Panc1 (cell line): ENCODE measurements at regions not wholly inside any gene's neighbourhood (a gene's known extent, or its start where the extent isn't known, plus 50 kb on each side); places are given as distances from the start of the nearest gene placed in this dataset.

Source experiments
- POLR2AphosphoS5 ChIP-seq: IDR thresholded peaks from 2 replicates; pipeline ENCODE4 v1.6.1; 2012; ENCODE audit warnings: mild to moderate bottlenecking, low read depth, low read length, moderate library complexity
- SIN3A ChIP-seq: IDR thresholded peaks from 2 replicates; pipeline ENCODE4 v1.6.1; 2012; ENCODE audit warnings: low read depth, mild to moderate bottlenecking, low read length, moderate library complexity, borderline replicate concordance; ENCODE audit not compliant: insufficient read depth
- TF ChIP-seq, protein P1 (sequence below): fragments of 450-650 bp; IDR thresholded peaks from 2 replicates; pipeline ENCODE4 v1.5.1; 2017; ENCODE audit warnings: mild to moderate bottlenecking
- TF ChIP-seq, protein P2 (sequence below), 2 experiments: IDR thresholded peaks; 2 replicates each; pipeline ENCODE4 v1.6.1; 2011 to 2012; ENCODE audit warnings: low read depth in 2 of 2, control low read depth in 1 of 2, low read length in 1 of 2, mild to moderate bottlenecking in 1 of 2, moderate library complexity in 1 of 2; ENCODE audit not compliant: insufficient read depth in 1 of 2

DNA sequence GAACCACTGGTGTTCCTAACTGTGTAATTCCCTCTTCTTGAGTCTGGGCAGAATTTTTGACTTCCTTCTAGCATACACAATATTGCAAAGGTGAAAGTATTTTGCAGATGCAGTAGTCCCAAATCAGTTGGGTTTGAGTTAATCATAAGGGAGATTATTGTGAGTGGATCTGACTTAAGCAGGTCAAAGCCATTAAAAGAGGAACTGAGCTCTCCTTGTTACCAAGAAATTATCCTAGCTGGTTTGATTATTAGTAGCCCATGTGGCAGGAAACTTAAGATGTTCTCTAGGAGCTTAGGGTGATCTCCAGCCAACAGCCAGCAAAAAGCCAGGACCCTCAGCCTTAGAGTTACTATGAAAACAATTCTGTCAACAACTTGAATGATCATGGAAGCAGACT, 221.8 kb downstream of the RPIA start:
- TF ChIP-seq, protein P1, sequence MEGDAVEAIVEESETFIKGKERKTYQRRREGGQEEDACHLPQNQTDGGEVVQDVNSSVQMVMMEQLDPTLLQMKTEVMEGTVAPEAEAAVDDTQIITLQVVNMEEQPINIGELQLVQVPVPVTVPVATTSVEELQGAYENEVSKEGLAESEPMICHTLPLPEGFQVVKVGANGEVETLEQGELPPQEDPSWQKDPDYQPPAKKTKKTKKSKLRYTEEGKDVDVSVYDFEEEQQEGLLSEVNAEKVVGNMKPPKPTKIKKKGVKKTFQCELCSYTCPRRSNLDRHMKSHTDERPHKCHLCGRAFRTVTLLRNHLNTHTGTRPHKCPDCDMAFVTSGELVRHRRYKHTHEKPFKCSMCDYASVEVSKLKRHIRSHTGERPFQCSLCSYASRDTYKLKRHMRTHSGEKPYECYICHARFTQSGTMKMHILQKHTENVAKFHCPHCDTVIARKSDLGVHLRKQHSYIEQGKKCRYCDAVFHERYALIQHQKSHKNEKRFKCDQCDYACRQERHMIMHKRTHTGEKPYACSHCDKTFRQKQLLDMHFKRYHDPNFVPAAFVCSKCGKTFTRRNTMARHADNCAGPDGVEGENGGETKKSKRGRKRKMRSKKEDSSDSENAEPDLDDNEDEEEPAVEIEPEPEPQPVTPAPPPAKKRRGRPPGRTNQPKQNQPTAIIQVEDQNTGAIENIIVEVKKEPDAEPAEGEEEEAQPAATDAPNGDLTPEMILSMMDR = no peak
- TF ChIP-seq, protein P2, sequence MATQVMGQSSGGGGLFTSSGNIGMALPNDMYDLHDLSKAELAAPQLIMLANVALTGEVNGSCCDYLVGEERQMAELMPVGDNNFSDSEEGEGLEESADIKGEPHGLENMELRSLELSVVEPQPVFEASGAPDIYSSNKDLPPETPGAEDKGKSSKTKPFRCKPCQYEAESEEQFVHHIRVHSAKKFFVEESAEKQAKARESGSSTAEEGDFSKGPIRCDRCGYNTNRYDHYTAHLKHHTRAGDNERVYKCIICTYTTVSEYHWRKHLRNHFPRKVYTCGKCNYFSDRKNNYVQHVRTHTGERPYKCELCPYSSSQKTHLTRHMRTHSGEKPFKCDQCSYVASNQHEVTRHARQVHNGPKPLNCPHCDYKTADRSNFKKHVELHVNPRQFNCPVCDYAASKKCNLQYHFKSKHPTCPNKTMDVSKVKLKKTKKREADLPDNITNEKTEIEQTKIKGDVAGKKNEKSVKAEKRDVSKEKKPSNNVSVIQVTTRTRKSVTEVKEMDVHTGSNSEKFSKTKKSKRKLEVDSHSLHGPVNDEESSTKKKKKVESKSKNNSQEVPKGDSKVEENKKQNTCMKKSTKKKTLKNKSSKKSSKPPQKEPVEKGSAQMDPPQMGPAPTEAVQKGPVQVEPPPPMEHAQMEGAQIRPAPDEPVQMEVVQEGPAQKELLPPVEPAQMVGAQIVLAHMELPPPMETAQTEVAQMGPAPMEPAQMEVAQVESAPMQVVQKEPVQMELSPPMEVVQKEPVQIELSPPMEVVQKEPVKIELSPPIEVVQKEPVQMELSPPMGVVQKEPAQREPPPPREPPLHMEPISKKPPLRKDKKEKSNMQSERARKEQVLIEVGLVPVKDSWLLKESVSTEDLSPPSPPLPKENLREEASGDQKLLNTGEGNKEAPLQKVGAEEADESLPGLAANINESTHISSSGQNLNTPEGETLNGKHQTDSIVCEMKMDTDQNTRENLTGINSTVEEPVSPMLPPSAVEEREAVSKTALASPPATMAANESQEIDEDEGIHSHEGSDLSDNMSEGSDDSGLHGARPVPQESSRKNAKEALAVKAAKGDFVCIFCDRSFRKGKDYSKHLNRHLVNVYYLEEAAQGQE (IDR thresholded peaks at IDR 0.05; ENCODE audit: insufficient read depth in 1 of 2, low read depth in 2 of 2, low read length in 1 of 2) = no peak
- TF ChIP-seq POLR2AphosphoS5 (no peak), SIN3A (no peak)
